HG03575 (cell line): ENCODE measurements at regions not wholly inside any gene's neighbourhood (a gene's known extent, or its start where the extent isn't known, plus 50 kb on each side); places are given as distances from the start of the nearest gene placed in this dataset.
"Not testable (repeated sequence)": the region's sequence is repeated elsewhere in the genome, so short reads cannot be mapped to it uniquely, and the experiment has no call there.

ENCODE experiments used
- ATAC-seq: cut with Tn5 transposase; IDR thresholded peaks from one replicate; pipeline ENCODE4 v1.9.1; 2021; ENCODE audit not compliant: unreplicated experiment, insufficient number of reproducible peaks, low FRiP score; ENCODE audit errors: extremely low read depth

DNA sequence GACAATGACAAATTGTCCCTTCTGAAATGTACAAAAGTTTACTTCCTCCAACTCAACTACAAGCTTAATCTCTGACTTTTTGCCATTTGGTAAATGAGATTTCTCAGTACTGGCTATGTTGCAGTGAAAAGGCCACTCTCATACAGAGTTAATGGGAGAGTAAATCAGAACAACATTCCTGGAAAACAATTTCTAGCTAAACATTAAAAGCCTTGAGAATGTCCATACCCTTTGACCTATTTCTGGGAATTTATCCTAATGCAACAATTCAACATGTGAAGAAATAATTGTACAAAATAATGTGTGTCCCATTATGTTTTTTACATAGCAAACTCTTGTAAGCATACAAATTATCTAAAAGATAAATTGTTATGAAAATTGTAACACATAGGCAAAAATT, 56.3 kb upstream of the SPEF2 start:
- no peak for ATAC-seq

- ATAC-seq: no peak
Observed at GRCh38 chr5:35557748-35558147, 59.9 kb upstream of the SPEF2 start.

- no peak for ATAC-seq
Observed at GRCh38 chr5:35557199-35557598, 60.5 kb upstream of the SPEF2 start.

- ATAC-seq: no peak
Observed at GRCh38 chr5:35554016-35554415, 63.6 kb upstream of the SPEF2 start.

DNA sequence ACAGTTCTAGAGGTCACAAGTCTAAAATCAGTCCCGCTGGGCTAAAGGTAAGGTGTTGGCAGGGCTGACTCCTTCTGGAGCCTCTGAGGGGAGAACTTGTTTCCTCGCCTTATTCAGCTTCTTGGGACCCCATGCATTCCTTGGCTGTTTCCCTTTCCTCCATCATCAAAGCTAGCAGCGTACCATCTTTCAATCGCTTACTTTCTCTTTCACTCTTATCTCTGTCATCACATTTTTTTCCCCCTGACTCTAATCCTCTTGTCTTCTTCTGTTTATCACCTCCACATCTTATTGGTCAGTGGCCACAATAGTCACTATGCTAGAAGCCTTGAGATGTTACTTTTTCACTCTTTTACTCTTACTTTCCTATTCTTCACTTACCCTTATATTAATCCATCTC, 72.5 kb upstream of the SPEF2 start:
- no peak for ATAC-seq

- no peak for ATAC-seq
Observed at GRCh38 chr5:35543408-35543807, 74.3 kb upstream of the SPEF2 start.

GRCh38 chr5:35540002-35540401, 77.7 kb upstream of the SPEF2 start:
- ATAC-seq: no peak

GRCh38 chr5:35538198-35538931, 79.3 kb upstream of the SPEF2 start:
- no peak for ATAC-seq

DNA sequence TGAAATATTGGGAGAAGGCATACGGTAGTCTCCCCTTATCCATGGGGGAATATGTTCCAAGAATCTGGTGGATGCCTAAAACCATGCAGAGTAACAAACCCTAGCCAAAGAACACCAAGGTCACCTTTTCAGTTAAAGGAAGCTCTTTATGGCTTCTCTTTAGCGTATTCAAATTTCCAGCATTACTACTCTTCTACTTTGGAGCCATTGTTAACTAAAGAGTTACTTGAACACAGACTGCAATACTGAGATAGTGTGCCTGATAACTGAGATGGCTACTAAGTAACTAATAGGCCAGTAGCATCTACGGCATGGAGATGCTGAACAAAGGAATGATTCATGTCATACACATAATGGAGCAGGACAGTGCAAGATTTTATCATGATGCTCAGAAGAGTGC, 84.5 kb upstream of the SPEF2 start:
- no peak for ATAC-seq

GRCh38 chr5:35531553-35531952, 86.1 kb upstream of the SPEF2 start:
- ATAC-seq: not testable (repeated sequence)

GRCh38 chr5:35518104-35518503, 99.6 kb upstream of the SPEF2 start:
- ATAC-seq: peak; percentile 89

DNA sequence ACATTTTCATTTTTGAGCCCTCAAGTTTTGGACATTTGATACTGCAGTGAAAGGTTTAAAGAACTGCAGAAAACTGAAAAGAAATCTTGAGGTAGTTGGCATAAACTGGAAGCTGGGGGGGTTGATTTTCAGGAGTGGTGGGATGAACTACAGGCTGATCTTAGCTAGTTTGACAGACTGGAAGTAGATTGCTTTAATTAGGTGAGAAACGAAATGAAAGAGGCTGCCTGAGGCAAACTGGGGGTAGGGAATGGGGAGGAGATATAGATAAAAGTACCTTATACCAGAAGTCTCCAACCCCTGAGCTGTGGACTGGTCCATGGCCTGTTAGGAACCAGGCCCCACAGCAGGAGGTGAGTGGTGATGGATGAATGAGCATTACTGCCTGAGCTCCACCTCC, 101.4 kb upstream of the SPEF2 start:
- ATAC-seq: no peak

DNA sequence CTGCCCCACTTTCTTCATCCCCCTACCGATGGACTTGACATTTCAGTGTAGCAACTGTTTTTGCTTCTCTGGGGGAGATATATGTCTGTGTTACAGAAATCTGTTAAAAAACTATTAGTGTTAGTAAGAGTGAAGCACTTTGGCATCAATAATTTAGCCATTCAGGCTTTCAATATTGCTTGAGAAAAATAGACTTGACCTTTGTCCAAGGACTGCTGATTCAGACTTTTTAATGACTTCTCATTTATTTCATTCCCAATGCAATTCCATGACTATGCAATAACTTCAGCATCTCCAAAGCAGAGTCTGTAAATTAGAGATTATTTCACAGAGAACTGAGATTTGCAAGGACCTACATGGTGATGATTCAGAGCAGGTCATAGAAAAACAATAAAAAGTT, 104.1 kb upstream of the SPEF2 start:
- ATAC-seq: no peak

DNA sequence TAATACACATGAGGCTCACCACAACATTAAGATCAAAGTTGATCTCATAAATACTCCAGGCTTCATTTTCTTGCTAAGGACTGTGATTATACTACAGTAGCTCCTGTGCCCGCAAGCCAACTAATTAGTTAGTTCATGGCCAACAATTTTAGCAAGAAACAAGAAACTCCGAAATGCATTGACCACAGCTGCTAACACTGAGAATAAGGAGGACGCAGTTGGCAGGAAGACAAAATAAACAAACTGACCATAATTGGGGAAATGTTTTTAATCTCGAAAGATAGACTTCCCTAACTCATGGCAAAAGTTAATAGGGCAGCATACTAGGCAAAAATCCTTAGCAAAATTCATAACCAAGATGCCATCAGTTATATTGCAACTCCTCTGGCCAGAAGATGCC, 115.5 kb upstream of the SPEF2 start:
- ATAC-seq: no peak

GRCh38 chr5:35488791-35489190, 128.9 kb upstream of the SPEF2 start:
- ATAC-seq: no peak

DNA sequence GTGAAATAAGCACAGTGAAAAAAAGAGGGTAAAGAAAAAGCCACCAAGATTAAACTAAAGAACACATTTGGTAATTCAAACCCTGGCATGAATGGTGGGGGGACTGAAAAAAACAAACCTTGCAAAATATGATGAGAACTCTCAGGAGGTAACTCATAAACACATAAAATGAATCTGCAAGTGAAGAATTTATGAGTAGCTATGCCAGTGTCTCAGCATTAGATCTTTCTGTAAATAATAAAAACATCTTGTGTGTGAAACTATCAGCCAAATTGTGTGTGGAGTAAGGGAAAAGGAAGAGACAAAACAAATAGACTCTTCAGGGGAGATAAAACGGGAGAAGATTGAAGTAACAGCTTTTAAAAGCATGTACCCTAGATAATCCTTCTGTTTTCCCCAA, 129.6 kb upstream of the SPEF2 start:
- no peak for ATAC-seq

GRCh38 chr5:35487233-35488025, 130.2 kb upstream of the SPEF2 start:
- ATAC-seq: no peak

DNA sequence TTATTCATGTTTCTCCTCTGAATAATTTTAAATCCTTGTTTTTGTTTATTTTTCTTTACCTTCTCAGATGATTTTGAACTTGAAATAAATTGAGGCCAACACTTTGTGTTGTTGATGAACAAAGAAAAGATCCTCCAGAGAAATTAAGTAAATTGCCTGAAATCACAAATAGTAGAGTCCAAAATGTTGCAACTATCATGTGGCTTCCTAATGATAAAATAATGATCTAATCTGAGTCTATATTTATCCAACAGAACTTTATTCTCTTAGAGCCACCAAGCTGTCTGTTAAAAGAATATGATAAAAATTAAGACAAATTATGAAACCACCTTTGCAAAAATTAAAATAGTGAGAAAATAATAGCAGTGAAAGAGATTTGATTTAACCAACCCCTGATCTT, 132.2 kb upstream of the SPEF2 start:
- ATAC-seq: no peak

GRCh38 chr5:35484241-35484640, 133.4 kb upstream of the SPEF2 start:
- no peak for ATAC-seq

GRCh38 chr5:35483780-35484179, 133.9 kb upstream of the SPEF2 start:
- no peak for ATAC-seq

GRCh38 chr5:35483191-35483590, 134.5 kb upstream of the SPEF2 start:
- ATAC-seq: no peak
